GM21786 (cell line): ENCODE measurements at regions not wholly inside any gene's neighbourhood (a gene's known extent, or its start where the extent isn't known, plus 50 kb on each side); places are given as distances from the start of the nearest gene placed in this dataset.
"Not testable (repeated sequence)": the region's sequence is repeated elsewhere in the genome, so short reads cannot be mapped to it uniquely, and the experiment has no call there.

Experiments used
- ATAC-seq: cut with Tn5 transposase; IDR thresholded peaks from one replicate; pipeline ENCODE4 v1.9.1; 2021; ENCODE audit not compliant: unreplicated experiment

- no peak for ATAC-seq
Measured at GRCh38 chr3:8112587-8112986, 389.0 kb upstream of the LMCD1 start.

- no peak for ATAC-seq
Measured at GRCh38 chr3:8113626-8114025, 388.0 kb upstream of the LMCD1 start.

GRCh38 chr3:8128686-8129085 is 372.9 kb upstream of the LMCD1 start:
- ATAC-seq = no peak

DNA sequence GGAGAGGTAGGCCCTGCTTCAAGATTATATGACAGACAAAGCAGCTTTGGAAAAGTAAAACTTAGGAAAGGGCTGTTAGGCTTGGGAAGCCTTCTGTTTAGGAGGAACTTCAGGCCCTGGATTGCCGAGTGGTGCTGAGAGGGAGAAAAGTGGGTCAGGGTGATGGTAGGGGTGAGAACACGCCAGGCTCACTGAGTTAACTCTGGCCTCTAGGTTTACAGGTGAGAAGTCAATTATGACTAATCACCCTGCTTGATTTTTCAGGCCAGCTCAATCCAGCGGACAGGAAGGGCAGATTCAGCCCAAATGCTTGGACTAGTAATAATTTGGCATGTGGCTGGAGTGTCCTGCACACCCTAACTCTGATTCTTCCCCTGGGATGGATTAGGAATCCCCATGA is 365.1 kb upstream of the LMCD1 start:
- ATAC-seq = no peak

DNA sequence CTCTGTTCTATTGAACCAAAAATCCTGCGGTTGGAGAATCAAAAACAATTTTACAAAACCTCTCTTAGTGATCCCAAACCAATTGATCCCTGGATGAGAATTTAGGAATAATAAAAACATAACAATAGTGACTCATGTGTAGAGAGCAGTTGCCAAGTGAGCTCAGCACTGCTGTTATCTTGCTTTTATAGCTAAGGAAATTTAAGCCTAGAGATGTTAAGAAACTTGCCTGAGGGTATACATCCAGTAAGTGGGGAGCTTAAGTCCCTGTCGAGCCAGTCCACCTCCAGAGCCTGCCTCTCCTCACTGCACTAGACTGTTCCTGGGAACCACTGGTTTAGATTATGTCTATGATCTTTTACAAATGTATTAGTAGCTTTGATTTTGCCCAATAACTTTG is 358.4 kb upstream of the LMCD1 start:
- ATAC-seq = no peak

GRCh38 chr3:8145661-8146060 is 356.0 kb upstream of the LMCD1 start:
- ATAC-seq = no peak

DNA sequence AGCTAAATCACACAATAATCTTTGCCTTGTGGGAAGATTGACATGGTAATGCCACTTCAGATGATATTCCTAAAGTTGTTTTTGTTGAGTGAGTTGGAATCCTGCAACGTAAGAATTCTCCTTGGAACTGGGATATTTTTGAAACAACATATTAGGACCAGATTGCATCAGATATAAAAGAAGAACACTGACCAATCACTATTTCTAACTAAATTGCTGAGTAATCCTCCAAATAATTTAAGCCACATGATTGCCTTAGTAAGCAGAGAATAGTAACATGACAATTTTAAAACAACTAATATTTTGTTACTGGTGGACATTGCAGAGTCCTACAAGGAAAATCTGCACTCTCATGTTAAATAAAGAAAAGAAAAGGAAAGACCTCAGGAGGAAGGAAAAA is 353.9 kb upstream of the LMCD1 start:
- ATAC-seq = no peak

GRCh38 chr3:8152821-8153418 is 348.7 kb upstream of the LMCD1 start:
- no peak for ATAC-seq

GRCh38 chr3:8153800-8154199 is 347.8 kb upstream of the LMCD1 start:
- ATAC-seq = no peak

DNA sequence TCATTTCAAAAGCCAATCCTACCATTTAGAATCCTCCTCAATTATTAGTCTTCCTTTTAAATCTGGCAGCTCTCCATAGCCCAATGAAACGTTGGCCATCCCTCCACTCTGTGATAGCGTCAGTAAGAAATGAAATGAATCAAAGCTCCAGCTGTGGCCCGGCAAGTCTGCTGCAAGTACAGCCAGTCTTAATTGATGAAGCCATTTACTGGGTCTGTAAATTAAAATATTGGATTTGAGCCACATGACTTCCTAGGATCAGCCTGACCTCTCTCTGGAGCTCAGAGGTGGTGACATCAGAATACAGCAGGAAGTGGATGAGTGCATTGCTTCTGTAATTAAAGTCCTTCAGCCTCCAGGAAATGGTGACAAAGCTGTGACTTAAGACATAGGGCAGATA is 347.0 kb upstream of the LMCD1 start:
- no peak for ATAC-seq

DNA sequence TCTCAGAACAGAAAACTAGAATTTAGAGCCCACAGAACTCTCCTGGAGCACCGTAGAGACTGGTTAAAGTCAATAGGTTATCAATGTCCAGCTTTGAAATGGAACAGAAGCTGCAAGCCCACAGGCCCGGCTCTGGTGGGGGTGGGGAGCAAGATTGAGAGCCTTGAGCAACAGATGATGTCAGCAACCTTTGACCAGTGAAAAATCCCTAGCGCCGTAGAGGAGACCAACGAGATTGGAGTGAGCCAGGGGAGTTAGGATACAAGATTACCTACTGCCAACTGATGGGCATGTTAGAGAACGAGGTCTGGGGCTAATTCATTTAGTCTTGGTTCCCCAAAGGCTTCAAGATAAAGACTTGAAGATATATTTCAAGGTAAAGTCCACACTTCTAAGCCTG is 345.5 kb upstream of the LMCD1 start:
- ATAC-seq = no peak

DNA sequence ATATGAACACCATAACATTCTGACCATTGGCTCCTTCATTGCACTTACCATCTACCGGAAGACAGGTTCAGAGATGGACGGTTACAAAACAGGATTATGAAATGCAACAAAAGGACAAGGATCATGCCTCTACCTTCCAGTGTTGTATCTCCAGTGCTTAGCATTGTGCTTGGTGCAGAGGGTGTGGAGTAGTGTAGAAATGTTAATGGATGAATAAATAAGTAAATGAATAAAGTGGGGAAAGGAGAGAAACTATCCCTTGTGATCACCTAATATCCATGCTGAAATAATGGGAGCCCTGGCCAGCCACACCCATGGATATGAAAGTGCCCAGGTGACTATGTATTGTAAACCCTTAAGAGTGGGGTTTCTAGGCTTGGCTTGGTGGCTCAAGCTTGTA is 344.8 kb upstream of the LMCD1 start:
- no peak for ATAC-seq

- ATAC-seq = no peak
Measured at GRCh38 chr3:8157640-8158039, 344.0 kb upstream of the LMCD1 start.

GRCh38 chr3:8164145-8164544 is 337.5 kb upstream of the LMCD1 start:
- no peak for ATAC-seq

- no peak for ATAC-seq
Measured at GRCh38 chr3:8166014-8166413, 335.6 kb upstream of the LMCD1 start.

DNA sequence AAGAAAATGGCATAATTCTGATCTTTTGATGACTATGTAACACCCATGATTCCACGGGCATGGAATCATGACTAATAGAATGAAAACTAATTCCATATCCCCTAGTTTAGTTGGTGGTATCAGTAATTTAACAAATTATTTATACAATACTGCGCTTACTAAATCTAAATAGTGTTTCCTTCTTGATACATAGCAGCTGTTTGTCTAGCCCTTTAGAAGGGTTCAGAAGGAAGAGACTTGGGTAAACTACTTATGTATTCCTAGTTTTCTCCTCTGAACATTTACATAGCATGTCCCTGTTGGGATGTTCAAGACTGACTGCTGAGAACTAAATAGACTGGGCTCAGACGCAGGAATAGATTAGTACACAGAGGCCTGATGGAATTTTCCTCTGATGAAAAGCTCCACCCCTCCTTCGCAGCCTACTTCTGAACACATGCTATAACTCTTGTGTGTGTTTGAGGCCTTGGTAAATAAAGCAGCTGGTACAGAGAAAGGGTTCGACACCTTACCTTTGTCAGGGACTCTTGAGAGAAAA is 330.6 kb upstream of the LMCD1 start:
- no peak for ATAC-seq

- no peak for ATAC-seq
Measured at GRCh38 chr3:8173892-8174291, 327.7 kb upstream of the LMCD1 start.

DNA sequence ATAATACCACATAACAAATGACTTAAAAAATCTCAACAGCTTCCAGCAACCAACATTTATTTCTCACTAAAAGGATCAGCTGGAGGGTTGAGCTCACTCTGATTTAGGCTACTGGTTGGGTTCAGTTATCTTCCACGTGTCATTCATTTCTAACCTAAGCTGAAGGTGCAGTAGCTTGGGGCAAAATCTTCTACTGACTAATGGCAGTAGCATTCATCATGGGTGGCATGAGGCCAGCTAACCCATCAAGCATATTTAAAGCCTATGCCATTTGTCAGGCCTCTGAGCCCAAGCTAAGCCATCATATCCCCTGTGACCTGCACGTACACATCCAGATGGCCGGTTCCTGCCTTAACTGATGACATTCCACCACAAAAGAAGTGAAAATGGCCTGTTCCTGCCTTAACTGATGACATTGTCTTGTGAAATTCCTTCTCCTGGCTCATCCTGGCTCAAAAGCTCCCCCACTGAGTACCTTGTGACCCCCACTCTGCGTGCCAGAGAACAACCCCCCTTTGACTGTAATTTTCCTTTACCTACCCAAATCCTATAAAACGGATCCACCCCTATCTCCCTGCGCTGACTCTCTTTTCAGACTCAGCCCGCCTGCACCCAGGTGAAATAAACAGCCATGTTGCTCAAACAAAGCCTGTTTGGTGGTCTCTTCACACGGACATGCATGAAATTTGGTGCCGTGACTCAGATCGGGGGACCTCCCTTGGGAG is 324.7 kb upstream of the LMCD1 start:
- ATAC-seq = not testable (repeated sequence)

DNA sequence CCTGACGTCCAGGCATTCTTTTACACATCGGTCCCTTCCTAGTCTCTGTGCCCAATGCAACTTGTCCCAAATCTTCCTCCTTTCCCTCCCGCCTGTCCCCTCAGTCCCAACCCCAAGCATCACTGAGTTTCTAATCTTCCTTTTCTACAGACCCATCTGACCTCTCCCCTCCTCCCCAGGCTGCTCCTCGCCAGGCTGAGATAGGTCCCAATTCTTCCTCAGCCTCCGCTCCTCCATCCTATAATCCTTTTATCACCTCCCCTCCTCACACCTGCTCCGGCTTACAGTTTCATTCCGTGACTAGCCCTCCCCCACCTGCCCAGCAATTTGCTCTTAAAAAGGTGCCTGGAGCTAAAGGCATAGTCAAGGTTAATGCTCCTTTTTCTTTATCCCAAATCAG is 323.1 kb upstream of the LMCD1 start:
- ATAC-seq = not testable (repeated sequence)

- no peak for ATAC-seq
Measured at GRCh38 chr3:8182904-8183303, 318.7 kb upstream of the LMCD1 start.

- ATAC-seq = no peak
Measured at GRCh38 chr3:8183627-8184026, 318.0 kb upstream of the LMCD1 start.

DNA sequence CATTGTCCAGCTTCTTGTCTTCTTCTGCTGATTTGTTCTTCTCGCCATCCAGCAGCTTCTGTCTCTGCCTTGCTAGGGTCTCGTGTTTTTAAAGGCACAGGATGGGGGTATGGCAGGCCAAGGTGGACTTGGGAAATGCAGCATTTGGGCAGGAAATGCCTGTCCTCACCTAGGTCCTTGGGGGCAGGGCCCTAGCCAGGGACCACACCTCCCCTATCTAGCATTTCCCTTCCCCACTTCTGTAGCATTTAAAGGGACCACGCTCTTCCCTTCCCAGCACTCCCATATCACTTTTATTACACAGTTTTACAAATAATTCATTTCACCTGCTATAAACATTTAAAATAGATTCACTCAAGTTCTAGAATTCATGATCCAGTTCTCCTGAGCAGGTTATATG is 315.4 kb upstream of the LMCD1 start:
- ATAC-seq = no peak

DNA sequence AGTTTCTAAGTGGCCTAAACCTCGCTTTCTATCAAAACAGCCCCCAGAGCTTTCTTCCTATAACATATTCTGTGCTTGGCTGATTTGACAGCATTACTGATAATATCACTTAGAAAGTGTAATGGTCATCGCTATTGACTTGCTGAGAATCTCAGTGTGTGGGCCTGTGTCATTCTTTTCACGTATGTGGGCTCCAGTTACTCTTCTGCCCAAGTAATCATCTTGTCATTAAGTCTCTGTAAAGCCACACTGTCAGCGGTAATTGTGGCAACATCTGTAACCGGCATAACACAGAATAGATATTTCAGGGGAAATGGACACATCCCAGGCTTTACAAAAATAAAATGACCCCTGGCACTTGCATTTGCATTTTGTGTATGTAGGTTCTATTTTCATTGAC is 313.6 kb upstream of the LMCD1 start:
- no peak for ATAC-seq
